Neural cell (in vitro differentiated cells): ENCODE measurements at regions not wholly inside any gene's neighbourhood (a gene's known extent, or its start where the extent isn't known, plus 50 kb on each side); places are given as distances from the start of the nearest gene placed in this dataset.

Experiments used
- CTCF ChIP-seq: fragments of 450-650 bp; IDR thresholded peaks from 2 replicates; pipeline ENCODE4 v1.5.1; 2014; ENCODE audit warnings: antibody characterized with exemption, mild to moderate bottlenecking, moderate library complexity; ENCODE audit not compliant: poor library complexity, severe bottlenecking
- EP300 ChIP-seq: fragments of 450-650 bp; conservative IDR thresholded peaks from 2 replicates; pipeline ENCODE4 v1.6.1; 2014; ENCODE audit warnings: antibody characterized with exemption, mild to moderate bottlenecking, moderate library complexity; ENCODE audit not compliant: poor library complexity, severe bottlenecking
- EZH2 ChIP-seq: fragments of 200-600, 300-800 bp; shearing (Covaris generic), sonication (generic); IDR thresholded peaks from 2 replicates; pipeline ENCODE4 v1.6.1; 2014; ENCODE audit warnings: antibody characterized with exemption, low read length, borderline replicate concordance, mild to moderate bottlenecking; ENCODE audit not compliant: insufficient read depth, poor library complexity, severe bottlenecking
- POLR2AphosphoS5 ChIP-seq: IDR thresholded peaks from 2 replicates; pipeline ENCODE4 v1.6.1; 2012
- RAD21 ChIP-seq: fragments of 450-650 bp; conservative IDR thresholded peaks from 2 replicates; pipeline ENCODE4 v1.6.1; 2014; ENCODE audit warnings: antibody characterized with exemption, mild to moderate bottlenecking, moderate library complexity
- REST ChIP-seq: IDR thresholded peaks from 2 replicates; pipeline ENCODE4 v1.6.1; 2012; ENCODE audit warnings: borderline replicate concordance
- SMC3 ChIP-seq: fragments of 450-650 bp; conservative IDR thresholded peaks from 2 replicates; pipeline ENCODE4 v1.6.1; 2014; ENCODE audit warnings: antibody characterized with exemption, mild to moderate bottlenecking, moderate library complexity; ENCODE audit not compliant: poor library complexity

DNA sequence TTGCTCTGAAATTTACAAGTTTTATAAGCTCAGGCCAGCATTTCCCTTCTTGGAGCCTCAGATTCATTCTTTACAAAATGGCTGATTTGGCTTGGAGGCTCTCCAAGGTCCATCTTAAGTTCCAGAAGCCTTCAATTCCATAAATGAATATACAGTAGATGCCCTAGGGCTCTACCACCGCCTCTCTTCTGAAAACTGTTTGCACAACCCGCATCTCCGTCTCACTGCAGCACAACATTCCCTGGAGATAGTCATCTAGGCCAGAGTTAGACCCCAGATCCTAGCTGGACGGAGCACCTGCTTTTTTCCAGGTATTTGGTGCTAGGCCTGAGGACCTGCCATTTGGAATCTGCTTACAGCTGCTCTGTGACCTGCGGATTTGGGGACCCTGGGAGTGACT, 50.5 kb upstream of the NRP1 start:
- no peak for TF ChIP-seq RAD21
- no peak for TF ChIP-seq EP300
- no peak for TF ChIP-seq CTCF
- no peak for TF ChIP-seq SMC3
- TF ChIP-seq REST, result no peak
- no peak for TF ChIP-seq EZH2
- TF ChIP-seq POLR2AphosphoS5, result no peak
